ENCODE measurements at regions not wholly inside any gene's neighbourhood (a gene's known extent, or its start where the extent isn't known, plus 50 kb on each side); places are given as distances from the start of the nearest gene placed in this dataset.

GRCh38 chr13:106159295-106160195 is 375.9 kb downstream of the EFNB2 start:
- Histone ChIP-seq H3K36me3 (ENCODE audit: insufficient read depth, low read length) (no peaks in the 10 kb centered on the region), H3K9me3 (ENCODE audit: low read length) (no peaks in the 10 kb centered on the region; the same call in 1 of the 2 replicates), H3K9me2 (replicated peaks; ENCODE audit: insufficient read depth, low read length) (no peaks in the 10 kb centered on the region), H3K4me2 (ENCODE audit: low read depth, low read length, poor library complexity, severe bottlenecking) (no peak overlapping the region), H3K27me3 (ENCODE audit: low read length) (no peaks in the 10 kb centered on the region), H3K4me1 (ENCODE audit: low read length) (no peaks in the 10 kb centered on the region), H3K4me3 (ENCODE audit: low read length) (no peak overlapping the region), H3K9ac (ENCODE audit: low read length) (no peak overlapping the region), H2AFZ (ENCODE audit: low read length) (no peak overlapping the region), H3K79me2 (ENCODE audit: low read length) (no peaks in the 10 kb centered on the region), H3K27ac (ENCODE audit: low read length) (no peak overlapping the region), H4K20me1 (ENCODE audit: insufficient read depth, low read depth, low read length) (no peaks in the 10 kb centered on the region)
- no peak for DNase-seq

- no peak for DNase-seq
- no peaks in the 10 kb centered on the region for H3K4me1 ChIP-seq (ENCODE audit: low read length)
- H3K27me3 ChIP-seq (ENCODE audit: low read length), result no peaks in the 10 kb centered on the region
- H3K27ac ChIP-seq (ENCODE audit: low read length), result no peak overlapping the region
- no peak overlapping the region for H3K4me2 ChIP-seq (ENCODE audit: low read depth, low read length, poor library complexity, severe bottlenecking)
- H2AFZ ChIP-seq (ENCODE audit: low read length), result no peak overlapping the region
- no peaks in the 10 kb centered on the region for H3K79me2 ChIP-seq (ENCODE audit: low read length)
- H3K9me3 ChIP-seq (ENCODE audit: low read length), result no peaks in the 10 kb centered on the region; the same call in none of the 2 replicates
- H3K4me3 ChIP-seq (ENCODE audit: low read length), result no peak overlapping the region
- no peaks in the 10 kb centered on the region for H4K20me1 ChIP-seq (ENCODE audit: insufficient read depth, low read depth, low read length)
- no peaks in the 10 kb centered on the region for H3K9me2 ChIP-seq (replicated peaks; ENCODE audit: insufficient read depth, low read length)
- H3K36me3 ChIP-seq (ENCODE audit: insufficient read depth, low read length), result no peaks in the 10 kb centered on the region
- H3K9ac ChIP-seq (ENCODE audit: low read length), result no peak overlapping the region
Observed at GRCh38 chr13:106156468-106156867, 379.0 kb downstream of the EFNB2 start.

GRCh38 chr13:106155411-106155810 is 380.1 kb downstream of the EFNB2 start:
- Histone ChIP-seq H3K27ac (ENCODE audit: low read length) (no peak overlapping the region), H3K9me2 (replicated peaks; ENCODE audit: insufficient read depth, low read length) (no peaks in the 10 kb centered on the region), H2AFZ (ENCODE audit: low read length) (no peak overlapping the region), H3K4me2 (ENCODE audit: low read depth, low read length, poor library complexity, severe bottlenecking) (no peak overlapping the region), H4K20me1 (ENCODE audit: insufficient read depth, low read depth, low read length) (no peaks in the 10 kb centered on the region), H3K9ac (ENCODE audit: low read length) (no peak overlapping the region), H3K4me1 (ENCODE audit: low read length) (no peaks in the 10 kb centered on the region), H3K36me3 (ENCODE audit: insufficient read depth, low read length) (no peaks in the 10 kb centered on the region), H3K4me3 (ENCODE audit: low read length) (no peak overlapping the region), H3K9me3 (ENCODE audit: low read length) (peaks cover 3% of the 10 kb centered on the region), H3K27me3 (ENCODE audit: low read length) (no peaks in the 10 kb centered on the region), H3K79me2 (ENCODE audit: low read length) (no peaks in the 10 kb centered on the region)
- no peak for DNase-seq

GRCh38 chr13:106153876-106154275 is 381.6 kb downstream of the EFNB2 start:
- Histone ChIP-seq H3K36me3 (ENCODE audit: insufficient read depth, low read length) (no peaks in the 10 kb centered on the region), H3K4me2 (ENCODE audit: low read depth, low read length, poor library complexity, severe bottlenecking) (no peak overlapping the region), H3K79me2 (ENCODE audit: low read length) (no peaks in the 10 kb centered on the region), H3K9me2 (replicated peaks; ENCODE audit: insufficient read depth, low read length) (no peaks in the 10 kb centered on the region), H3K4me1 (ENCODE audit: low read length) (no peaks in the 10 kb centered on the region), H2AFZ (ENCODE audit: low read length) (no peak overlapping the region), H3K27me3 (ENCODE audit: low read length) (no peaks in the 10 kb centered on the region), H3K4me3 (ENCODE audit: low read length) (no peak overlapping the region), H3K27ac (ENCODE audit: low read length) (no peak overlapping the region), H3K9me3 (ENCODE audit: low read length) (peaks cover 3% of the 10 kb centered on the region), H4K20me1 (ENCODE audit: insufficient read depth, low read depth, low read length) (no peaks in the 10 kb centered on the region), H3K9ac (ENCODE audit: low read length) (no peak overlapping the region)
- no peak for DNase-seq

GRCh38 chr13:106153041-106153440 is 382.4 kb downstream of the EFNB2 start:
- no peak overlapping the region for H3K9ac ChIP-seq (ENCODE audit: low read length)
- no peaks in the 10 kb centered on the region for H4K20me1 ChIP-seq (ENCODE audit: insufficient read depth, low read depth, low read length)
- no peak overlapping the region for H3K27ac ChIP-seq (ENCODE audit: low read length)
- no peaks in the 10 kb centered on the region for H3K4me1 ChIP-seq (ENCODE audit: low read length)
- H3K79me2 ChIP-seq (ENCODE audit: low read length), result no peaks in the 10 kb centered on the region
- DNase-seq, result no peak
- no peak overlapping the region for H2AFZ ChIP-seq (ENCODE audit: low read length)
- H3K4me3 ChIP-seq (ENCODE audit: low read length), result no peak overlapping the region
- H3K9me2 ChIP-seq (replicated peaks; ENCODE audit: insufficient read depth, low read length), result no peaks in the 10 kb centered on the region
- H3K9me3 ChIP-seq (ENCODE audit: low read length), result peaks cover 3% of the 10 kb centered on the region
- H3K27me3 ChIP-seq (ENCODE audit: low read length), result no peaks in the 10 kb centered on the region
- no peak overlapping the region for H3K4me2 ChIP-seq (ENCODE audit: low read depth, low read length, poor library complexity, severe bottlenecking)
- H3K36me3 ChIP-seq (ENCODE audit: insufficient read depth, low read length), result no peaks in the 10 kb centered on the region

- Histone ChIP-seq H3K27me3 (ENCODE audit: low read length) (no peaks in the 10 kb centered on the region), H3K4me3 (ENCODE audit: low read length) (no peak overlapping the region), H3K4me2 (ENCODE audit: low read depth, low read length, poor library complexity, severe bottlenecking) (no peak overlapping the region), H3K79me2 (ENCODE audit: low read length) (no peaks in the 10 kb centered on the region), H3K36me3 (ENCODE audit: insufficient read depth, low read length) (no peaks in the 10 kb centered on the region), H3K9me3 (ENCODE audit: low read length) (peaks cover 6% of the 10 kb centered on the region), H3K27ac (ENCODE audit: low read length) (no peak overlapping the region), H2AFZ (ENCODE audit: low read length) (no peak overlapping the region), H4K20me1 (ENCODE audit: insufficient read depth, low read depth, low read length) (no peaks in the 10 kb centered on the region), H3K9me2 (replicated peaks; ENCODE audit: insufficient read depth, low read length) (no peaks in the 10 kb centered on the region), H3K9ac (ENCODE audit: low read length) (no peak overlapping the region), H3K4me1 (ENCODE audit: low read length) (no peaks in the 10 kb centered on the region)
- no peak for DNase-seq
Observed at GRCh38 chr13:106152047-106152446, 383.4 kb downstream of the EFNB2 start.

- peaks cover 7% of the 10 kb centered on the region for H3K9me3 ChIP-seq (ENCODE audit: low read length)
- H3K36me3 ChIP-seq (ENCODE audit: insufficient read depth, low read length), result no peaks in the 10 kb centered on the region
- no peak overlapping the region for H3K4me2 ChIP-seq (ENCODE audit: low read depth, low read length, poor library complexity, severe bottlenecking)
- no peak for DNase-seq
- no peak overlapping the region for H2AFZ ChIP-seq (ENCODE audit: low read length)
- no peaks in the 10 kb centered on the region for H3K27me3 ChIP-seq (ENCODE audit: low read length)
- H4K20me1 ChIP-seq (ENCODE audit: insufficient read depth, low read depth, low read length), result no peaks in the 10 kb centered on the region
- no peaks in the 10 kb centered on the region for H3K79me2 ChIP-seq (ENCODE audit: low read length)
- no peak overlapping the region for H3K9ac ChIP-seq (ENCODE audit: low read length)
- no peaks in the 10 kb centered on the region for H3K4me1 ChIP-seq (ENCODE audit: low read length)
- no peaks in the 10 kb centered on the region for H3K9me2 ChIP-seq (replicated peaks; ENCODE audit: insufficient read depth, low read length)
- no peak overlapping the region for H3K27ac ChIP-seq (ENCODE audit: low read length)
- H3K4me3 ChIP-seq (ENCODE audit: low read length), result no peak overlapping the region
Observed at GRCh38 chr13:106151056-106151699, 384.3 kb downstream of the EFNB2 start.

GRCh38 chr13:106145997-106146864 is 389.2 kb downstream of the EFNB2 start:
- Histone ChIP-seq H3K9me3 (ENCODE audit: low read length) (peaks cover 13% of the 10 kb centered on the region), H3K4me3 (ENCODE audit: low read length) (no peak overlapping the region), H3K9me2 (replicated peaks; ENCODE audit: insufficient read depth, low read length) (no peaks in the 10 kb centered on the region), H4K20me1 (ENCODE audit: insufficient read depth, low read depth, low read length) (no peaks in the 10 kb centered on the region), H3K79me2 (ENCODE audit: low read length) (no peaks in the 10 kb centered on the region), H3K9ac (ENCODE audit: low read length) (no peak overlapping the region), H3K4me2 (ENCODE audit: low read depth, low read length, poor library complexity, severe bottlenecking) (no peak overlapping the region), H3K36me3 (ENCODE audit: insufficient read depth, low read length) (no peaks in the 10 kb centered on the region), H3K4me1 (ENCODE audit: low read length) (no peaks in the 10 kb centered on the region), H2AFZ (ENCODE audit: low read length) (no peak overlapping the region), H3K27me3 (ENCODE audit: low read length) (no peaks in the 10 kb centered on the region), H3K27ac (ENCODE audit: low read length) (no peak overlapping the region)
- no peak for DNase-seq
